HEK293T (cell line): ENCODE measurements at regions not wholly inside any gene's neighbourhood (a gene's known extent, or its start where the extent isn't known, plus 50 kb on each side); places are given as distances from the start of the nearest gene placed in this dataset.

Experiments used
- CTCF ChIA-PET: fragments of 350-600 bp; formaldehyde crosslinking; extraction: SDS; loops from one replicate; lab custom pipeline; 2021; ENCODE audit warnings: antibody characterized with exemption, inconsistent platforms; lab: Yijun Ruan, JAX
- POLR2A ChIA-PET: fragments of 350-600 bp; formaldehyde crosslinking; extraction: SDS; loops from one replicate; lab custom pipeline; 2020; ENCODE audit warnings: antibody characterized with exemption, inconsistent platforms; lab: Yijun Ruan, JAX
- DNase-seq: peaks from one replicate; pipeline ENCODE4 v3.0.0; 2012; ENCODE audit warnings: mixed read lengths; ENCODE audit errors: extremely low spot score
- ARNT ChIP-seq: fragments of 450-650 bp; IDR thresholded peaks from 2 replicates; pipeline ENCODE4 v1.6.1; 2017; ENCODE audit warnings: mild to moderate bottlenecking
- BHLHE40 ChIP-seq: fragments of 450-650 bp; IDR thresholded peaks from 2 replicates; pipeline ENCODE4 v1.6.1; 2016; ENCODE audit warnings: mild to moderate bottlenecking, moderate library complexity, borderline replicate concordance
- CTBP1 ChIP-seq: fragments of 450-650 bp; IDR thresholded peaks from 2 replicates; pipeline ENCODE4 v1.6.1; 2016; ENCODE audit warnings: borderline replicate concordance
- ELF4 ChIP-seq: fragments of 450-650 bp; IDR thresholded peaks from 2 replicates; pipeline ENCODE4 v1.6.1; 2017; ENCODE audit warnings: antibody characterized with exemption
- FOXA1 ChIP-seq: fragments of 450-650 bp; IDR thresholded peaks from 2 replicates; pipeline ENCODE4 v1.6.1; 2016; ENCODE audit warnings: mild to moderate bottlenecking
- FOXK2 ChIP-seq: fragments of 450-650 bp; IDR thresholded peaks from 2 replicates; pipeline ENCODE4 v1.6.1; 2016; ENCODE audit warnings: mild to moderate bottlenecking
- FOXM1 ChIP-seq: fragments of 450-650 bp; IDR thresholded peaks from 2 replicates; pipeline ENCODE4 v1.6.1; 2017; ENCODE audit warnings: mild to moderate bottlenecking, borderline replicate concordance
- HDGF ChIP-seq: fragments of 450-650 bp; IDR thresholded peaks from 2 replicates; pipeline ENCODE4 v1.6.1; 2017; ENCODE audit warnings: antibody characterized with exemption, borderline replicate concordance
- L3MBTL2 ChIP-seq: fragments of 450-650 bp; conservative IDR thresholded peaks from 2 replicates; pipeline ENCODE4 v1.6.1; 2016; ENCODE audit warnings: mild to moderate bottlenecking
- LEF1 ChIP-seq: fragments of 450-650 bp; IDR thresholded peaks from 2 replicates; pipeline ENCODE4 v1.6.1; 2017; ENCODE audit warnings: mild to moderate bottlenecking, borderline replicate concordance
- NFRKB ChIP-seq: fragments of 450-650 bp; IDR thresholded peaks from 2 replicates; pipeline ENCODE4 v1.6.1; 2016; ENCODE audit warnings: mild to moderate bottlenecking, moderate library complexity
- PKNOX1 ChIP-seq: fragments of 450-650 bp; IDR thresholded peaks from 2 replicates; pipeline ENCODE4 v1.6.1; 2016
- SP1 ChIP-seq: fragments of 450-650 bp; IDR thresholded peaks from 2 replicates; pipeline ENCODE4 v1.6.1; 2017
- SUZ12 ChIP-seq: fragments of 450-650 bp; IDR thresholded peaks from 2 replicates; pipeline ENCODE4 v1.6.1; 2016; ENCODE audit warnings: mild to moderate bottlenecking
- TARDBP ChIP-seq: fragments of 450-650 bp; IDR thresholded peaks from 2 replicates; pipeline ENCODE4 v1.6.1; 2016
- ZNF384 ChIP-seq: fragments of 450-650 bp; IDR thresholded peaks from 2 replicates; pipeline ENCODE4 v1.6.1; 2016

GRCh38 chr9:2359891-2360471 lies 261.6 kb upstream of the VLDLR start:
- no peak for DNase-seq
- TF ChIP-seq SP1: no peak
- TF ChIP-seq FOXA1: no peak
- TF ChIP-seq CTBP1: no peak
- POLR2A ChIA-PET: no interaction called here
- CTCF ChIA-PET: no interaction called here

GRCh38 chr9:2362150-2362549 lies 259.4 kb upstream of the VLDLR start:
- ChIA-PET CTCF (no interaction called here), POLR2A (no interaction called here)
- TF ChIP-seq SUZ12 (no peak), HDGF (no peak), FOXK2 (no peak), NFRKB (no peak), CTBP1 (no peak), FOXM1 (no peak), ELF4 (no peak), SP1 (no peak), BHLHE40 (no peak), ARNT (no peak), FOXA1 (no peak)
- no peak for DNase-seq

GRCh38 chr9:2363138-2363745 lies 258.3 kb upstream of the VLDLR start:
- TF ChIP-seq ARNT (no peak), FOXK2 (no peak), FOXA1 (no peak), LEF1 (no peak), HDGF (no peak), PKNOX1 (no peak), FOXM1 (no peak), ZNF384 (no peak), SP1 (no peak), CTBP1 (no peak)
- no peak for DNase-seq
- ChIA-PET CTCF (interaction anchor here (0.5 kb wide), 1 partner anchor 186 kb away, joined by 5 read pairs; no protein-coding TSS in a partner anchor), POLR2A (no interaction called here)

- POLR2A ChIA-PET: no interaction called here
- CTCF ChIA-PET: interaction anchor here (0.5 kb wide), 1 partner anchor 187 kb away, joined by 5 read pairs; no protein-coding TSS in a partner anchor
- no peak for DNase-seq
- TF ChIP-seq FOXM1 (no peak), NFRKB (no peak), HDGF (no peak), L3MBTL2 (no peak), ZNF384 (no peak), LEF1 (no peak), FOXK2 (no peak), BHLHE40 (no peak), SP1 (no peak), TARDBP (no peak), FOXA1 (no peak), ELF4 (no peak), PKNOX1 (no peak), SUZ12 (no peak), ARNT (no peak), CTBP1 (no peak)
Observed at GRCh38 chr9:2363781-2364180, 257.8 kb upstream of the VLDLR start.

- TF ChIP-seq PKNOX1 (no peak), FOXM1 (no peak), FOXA1 (no peak), TARDBP (no peak), ZNF384 (no peak), BHLHE40 (no peak), L3MBTL2 (no peak), LEF1 (no peak), SUZ12 (no peak)
- ChIA-PET POLR2A (no interaction called here), CTCF (no interaction called here)
- DNase-seq: peak; percentile 9
Observed at GRCh38 chr9:2367970-2368369, 253.6 kb upstream of the VLDLR start.

- DNase-seq: no peak
- TF ChIP-seq SP1: no peak
- TF ChIP-seq ARNT: no peak
- TF ChIP-seq SUZ12: no peak
- TF ChIP-seq L3MBTL2: no peak
- no peak for TF ChIP-seq BHLHE40
- TF ChIP-seq TARDBP: no peak
- TF ChIP-seq ELF4: no peak
- TF ChIP-seq CTBP1: no peak
- no peak for TF ChIP-seq ZNF384
- no peak for TF ChIP-seq FOXA1
- TF ChIP-seq LEF1: no peak
- TF ChIP-seq PKNOX1: no peak
- CTCF ChIA-PET: no interaction called here
- POLR2A ChIA-PET: no interaction called here
Observed at GRCh38 chr9:2373648-2374047, 247.9 kb upstream of the VLDLR start.
